NB4 (cell line): ENCODE measurements at regions not wholly inside any gene's neighbourhood (a gene's known extent, or its start where the extent isn't known, plus 50 kb on each side); places are given as distances from the start of the nearest gene placed in this dataset.

ENCODE experiments used
- DNase-seq: peaks from one replicate; pipeline ENCODE4 v3.0.0; 2010; ENCODE audit warnings: low read depth
- H3K4me3 ChIP-seq: one replicate; pipeline ENCODE4 v1.5.1; 2011; ENCODE audit warnings: mild to moderate bottlenecking, low read depth, low read length, moderate library complexity
- MAX ChIP-seq: IDR thresholded peaks from 2 replicates; pipeline ENCODE4 v1.6.1; 2011; ENCODE audit warnings: low read depth, low read length
- MYC ChIP-seq: IDR thresholded peaks from 2 replicates; pipeline ENCODE4 v1.6.1; 2011; ENCODE audit warnings: low read depth, low read length
- POLR2A ChIP-seq: IDR thresholded peaks from 2 replicates; pipeline ENCODE4 v1.6.1; 2011; ENCODE audit warnings: mild to moderate bottlenecking; ENCODE audit not compliant: insufficient read length; ENCODE audit errors: extremely low read depth
- TF ChIP-seq, protein P1 (sequence below): IDR thresholded peaks from one replicate; pipeline ENCODE4 v1.5.1; 2012; ENCODE audit warnings: low read depth, low read length

- no peak overlapping the region for H3K4me3 ChIP-seq
- no peak for DNase-seq
Observed at GRCh38 chr5:124841829-124842712, 95.6 kb upstream of the ZNF608 start.

GRCh38 chr5:124842725-124843595, 96.5 kb upstream of the ZNF608 start:
- TF ChIP-seq POLR2A (no peak), MAX (no peak)
- TF ChIP-seq, protein P1, sequence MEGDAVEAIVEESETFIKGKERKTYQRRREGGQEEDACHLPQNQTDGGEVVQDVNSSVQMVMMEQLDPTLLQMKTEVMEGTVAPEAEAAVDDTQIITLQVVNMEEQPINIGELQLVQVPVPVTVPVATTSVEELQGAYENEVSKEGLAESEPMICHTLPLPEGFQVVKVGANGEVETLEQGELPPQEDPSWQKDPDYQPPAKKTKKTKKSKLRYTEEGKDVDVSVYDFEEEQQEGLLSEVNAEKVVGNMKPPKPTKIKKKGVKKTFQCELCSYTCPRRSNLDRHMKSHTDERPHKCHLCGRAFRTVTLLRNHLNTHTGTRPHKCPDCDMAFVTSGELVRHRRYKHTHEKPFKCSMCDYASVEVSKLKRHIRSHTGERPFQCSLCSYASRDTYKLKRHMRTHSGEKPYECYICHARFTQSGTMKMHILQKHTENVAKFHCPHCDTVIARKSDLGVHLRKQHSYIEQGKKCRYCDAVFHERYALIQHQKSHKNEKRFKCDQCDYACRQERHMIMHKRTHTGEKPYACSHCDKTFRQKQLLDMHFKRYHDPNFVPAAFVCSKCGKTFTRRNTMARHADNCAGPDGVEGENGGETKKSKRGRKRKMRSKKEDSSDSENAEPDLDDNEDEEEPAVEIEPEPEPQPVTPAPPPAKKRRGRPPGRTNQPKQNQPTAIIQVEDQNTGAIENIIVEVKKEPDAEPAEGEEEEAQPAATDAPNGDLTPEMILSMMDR: no peak
- no peak for DNase-seq
- H3K4me3 ChIP-seq: no peak overlapping the region

More at GRCh38 chr5:124841829-124842712, 95.6 kb upstream of the ZNF608 start:
- TF ChIP-seq MAX: no peak

GRCh38 chr5:124843596-124843899, 97.1 kb upstream of the ZNF608 start:
- no peak overlapping the region for H3K4me3 ChIP-seq
- no peak for DNase-seq
- TF ChIP-seq MYC (no peak), MAX (no peak), POLR2A (no peak)
- TF ChIP-seq, protein P1: no peak

DNA sequence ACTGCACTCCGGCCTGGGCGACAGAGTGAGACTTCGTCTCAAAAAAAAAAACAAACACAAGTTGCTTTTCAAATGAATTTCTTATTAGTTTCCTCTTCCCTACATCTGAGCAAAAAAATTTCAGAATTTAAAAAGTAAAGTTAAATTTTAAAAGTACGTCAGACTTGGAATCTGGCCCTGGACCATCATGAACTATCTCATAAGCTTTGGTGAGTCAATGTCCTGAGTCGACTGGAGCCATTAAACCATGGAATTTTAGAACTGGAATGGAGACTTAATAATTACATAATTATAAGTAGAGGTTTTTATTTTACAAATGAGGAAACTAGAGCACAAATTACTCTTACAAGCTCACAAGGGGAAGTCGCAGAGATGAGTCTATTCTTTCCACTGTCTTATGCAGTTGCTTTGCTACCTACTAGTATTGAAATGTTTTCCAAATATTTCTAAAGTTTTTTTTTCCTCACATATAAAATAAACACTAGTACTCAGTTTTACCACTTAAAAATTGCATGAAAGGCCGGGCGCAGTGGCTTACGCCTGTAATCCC, 98.0 kb upstream of the ZNF608 start:
- no peak for DNase-seq
- no peak overlapping the region for H3K4me3 ChIP-seq
- no peak for TF ChIP-seq MAX
- no peak for TF ChIP-seq MYC
- TF ChIP-seq, protein P1: no peak
- no peak for TF ChIP-seq POLR2A

DNA sequence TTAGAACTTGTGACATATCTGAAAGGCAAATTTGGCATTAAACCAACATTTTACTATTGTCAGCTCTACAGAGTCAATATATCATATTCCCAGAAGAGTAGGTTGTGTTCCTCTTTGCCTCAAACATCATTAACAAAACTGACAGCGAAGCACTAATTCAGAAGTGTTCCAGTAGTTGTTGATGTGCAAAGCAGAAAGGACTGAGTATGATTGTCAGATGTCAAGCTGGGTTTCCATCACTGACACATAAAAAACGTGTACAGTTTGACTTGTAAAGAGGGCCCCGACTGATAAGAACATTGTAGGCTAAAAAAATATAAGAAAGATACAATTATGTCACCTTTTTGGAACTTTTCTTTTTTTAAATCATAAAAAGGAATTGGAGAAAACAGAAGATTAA, 101.5 kb upstream of the ZNF608 start:
- no peak overlapping the region for H3K4me3 ChIP-seq
- TF ChIP-seq, protein P1: no peak
- DNase-seq: no peak

GRCh38 chr5:124849774-124850173, 103.3 kb upstream of the ZNF608 start:
- H3K4me3 ChIP-seq: no peak overlapping the region
- no peak for TF ChIP-seq MYC
- TF ChIP-seq, protein P1: no peak
- TF ChIP-seq POLR2A: no peak
- TF ChIP-seq MAX: no peak
- no peak for DNase-seq
